ENCODE measurements at regions not wholly inside any gene's neighbourhood (a gene's known extent, or its start where the extent isn't known, plus 50 kb on each side); places are given as distances from the start of the nearest gene placed in this dataset.

DNA sequence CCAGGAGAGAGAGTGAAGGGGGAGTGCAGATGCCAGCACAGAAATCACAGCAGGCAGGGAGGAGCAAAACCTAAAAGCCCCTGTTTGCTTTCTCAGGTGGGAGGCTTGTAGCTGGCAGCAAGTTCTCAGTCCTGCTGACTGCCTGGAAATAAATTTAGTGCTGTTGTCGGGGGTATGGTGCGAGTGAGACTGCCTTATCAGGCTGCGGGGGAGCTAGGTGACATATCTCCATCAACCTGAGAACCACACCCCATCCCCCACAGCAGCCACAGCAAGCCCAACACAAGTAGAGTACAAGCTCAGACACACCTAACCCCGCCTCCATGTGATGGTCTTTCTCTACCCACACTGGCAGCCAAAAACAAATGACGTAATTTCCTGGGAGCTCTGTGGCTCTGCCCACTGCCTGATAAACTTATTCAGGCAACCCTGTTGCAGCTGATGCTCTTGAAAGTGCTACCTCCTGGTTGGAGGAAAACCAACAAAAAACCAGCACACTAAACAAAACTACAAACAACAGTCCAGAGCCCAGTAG lies 953.4 kb upstream of the NDST4 start:
- Histone ChIP-seq H3K27ac (ENCODE audit: low read depth, low read length) (no peak overlapping the region), H3K4me1 (ENCODE audit: insufficient read depth, low read length) (no peaks in the 10 kb centered on the region), H3K4me2 (ENCODE audit: insufficient read depth, low read length) (no peak overlapping the region), H3K79me2 (ENCODE audit: insufficient read depth, low read length) (no peaks in the 10 kb centered on the region), H3K4me3 (ENCODE audit: insufficient read depth, low read length) (no peak overlapping the region), H4K20me1 (ENCODE audit: insufficient read depth, low read length) (no peaks in the 10 kb centered on the region), H3K27me3 (ENCODE audit: insufficient read depth, low read length) (no peaks in the 10 kb centered on the region), H3K9me3 (ENCODE audit: low read depth, low read length) (no peaks in the 10 kb centered on the region), H3K36me3 (ENCODE audit: insufficient read depth, low read length) (no peaks in the 10 kb centered on the region), H2AFZ (ENCODE audit: low read length) (no peak overlapping the region)
- TF ChIP-seq, protein P1, sequence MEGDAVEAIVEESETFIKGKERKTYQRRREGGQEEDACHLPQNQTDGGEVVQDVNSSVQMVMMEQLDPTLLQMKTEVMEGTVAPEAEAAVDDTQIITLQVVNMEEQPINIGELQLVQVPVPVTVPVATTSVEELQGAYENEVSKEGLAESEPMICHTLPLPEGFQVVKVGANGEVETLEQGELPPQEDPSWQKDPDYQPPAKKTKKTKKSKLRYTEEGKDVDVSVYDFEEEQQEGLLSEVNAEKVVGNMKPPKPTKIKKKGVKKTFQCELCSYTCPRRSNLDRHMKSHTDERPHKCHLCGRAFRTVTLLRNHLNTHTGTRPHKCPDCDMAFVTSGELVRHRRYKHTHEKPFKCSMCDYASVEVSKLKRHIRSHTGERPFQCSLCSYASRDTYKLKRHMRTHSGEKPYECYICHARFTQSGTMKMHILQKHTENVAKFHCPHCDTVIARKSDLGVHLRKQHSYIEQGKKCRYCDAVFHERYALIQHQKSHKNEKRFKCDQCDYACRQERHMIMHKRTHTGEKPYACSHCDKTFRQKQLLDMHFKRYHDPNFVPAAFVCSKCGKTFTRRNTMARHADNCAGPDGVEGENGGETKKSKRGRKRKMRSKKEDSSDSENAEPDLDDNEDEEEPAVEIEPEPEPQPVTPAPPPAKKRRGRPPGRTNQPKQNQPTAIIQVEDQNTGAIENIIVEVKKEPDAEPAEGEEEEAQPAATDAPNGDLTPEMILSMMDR (IDR thresholded peaks at IDR 0.05; ENCODE audit: extremely low read depth, low read depth, low read length): no peak
- peak; percentile 0 for DNase-seq (ENCODE audit: insufficient read length, low spot score, missing footprints)

GRCh38 chr4:116064331-116064730 lies 950.9 kb upstream of the NDST4 start:
- Histone ChIP-seq H3K4me3 (ENCODE audit: insufficient read depth, low read length) (no peak overlapping the region), H3K27ac (ENCODE audit: low read depth, low read length) (no peak overlapping the region), H3K79me2 (ENCODE audit: insufficient read depth, low read length) (no peaks in the 10 kb centered on the region), H3K4me1 (ENCODE audit: insufficient read depth, low read length) (no peaks in the 10 kb centered on the region), H3K36me3 (ENCODE audit: insufficient read depth, low read length) (no peaks in the 10 kb centered on the region), H2AFZ (ENCODE audit: low read length) (no peak overlapping the region), H4K20me1 (ENCODE audit: insufficient read depth, low read length) (no peaks in the 10 kb centered on the region), H3K27me3 (ENCODE audit: insufficient read depth, low read length) (no peaks in the 10 kb centered on the region), H3K9me3 (ENCODE audit: low read depth, low read length) (no peaks in the 10 kb centered on the region), H3K4me2 (ENCODE audit: insufficient read depth, low read length) (no peak overlapping the region)
- DNase-seq (ENCODE audit: insufficient read length, low spot score, missing footprints): no peak
- TF ChIP-seq, protein P1 (IDR thresholded peaks at IDR 0.05; ENCODE audit: extremely low read depth, low read depth, low read length): no peak

- Histone ChIP-seq H4K20me1 (ENCODE audit: insufficient read depth, low read length) (no peaks in the 10 kb centered on the region), H3K27ac (ENCODE audit: low read depth, low read length) (no peak overlapping the region), H3K27me3 (ENCODE audit: insufficient read depth, low read length) (no peaks in the 10 kb centered on the region), H3K79me2 (ENCODE audit: insufficient read depth, low read length) (no peaks in the 10 kb centered on the region), H3K4me2 (ENCODE audit: insufficient read depth, low read length) (no peak overlapping the region), H3K4me1 (ENCODE audit: insufficient read depth, low read length) (no peaks in the 10 kb centered on the region), H3K9me3 (ENCODE audit: low read depth, low read length) (no peaks in the 10 kb centered on the region), H3K4me3 (ENCODE audit: insufficient read depth, low read length) (no peak overlapping the region), H2AFZ (ENCODE audit: low read length) (no peak overlapping the region), H3K36me3 (ENCODE audit: insufficient read depth, low read length) (no peaks in the 10 kb centered on the region)
- no peak for DNase-seq (ENCODE audit: insufficient read length, low spot score, missing footprints)
- TF ChIP-seq, protein P1 (IDR thresholded peaks at IDR 0.05; ENCODE audit: extremely low read depth, low read depth, low read length): no peak
Observed at GRCh38 chr4:116059361-116059760, 945.9 kb upstream of the NDST4 start.

- no peaks in the 10 kb centered on the region for H4K20me1 ChIP-seq (ENCODE audit: insufficient read depth, low read length)
- H3K27me3 ChIP-seq (ENCODE audit: insufficient read depth, low read length): no peaks in the 10 kb centered on the region
- no peaks in the 10 kb centered on the region for H3K9me3 ChIP-seq (ENCODE audit: low read depth, low read length)
- no peak overlapping the region for H3K27ac ChIP-seq (ENCODE audit: low read depth, low read length)
- H3K4me2 ChIP-seq (ENCODE audit: insufficient read depth, low read length): no peak overlapping the region
- no peaks in the 10 kb centered on the region for H3K79me2 ChIP-seq (ENCODE audit: insufficient read depth, low read length)
- no peak overlapping the region for H3K4me3 ChIP-seq (ENCODE audit: insufficient read depth, low read length)
- TF ChIP-seq, protein P1 (IDR thresholded peaks at IDR 0.05; ENCODE audit: extremely low read depth, low read depth, low read length): no peak
- no peak overlapping the region for H2AFZ ChIP-seq (ENCODE audit: low read length)
- DNase-seq (ENCODE audit: insufficient read length, low spot score, missing footprints): no peak
- no peaks in the 10 kb centered on the region for H3K36me3 ChIP-seq (ENCODE audit: insufficient read depth, low read length)
- no peaks in the 10 kb centered on the region for H3K4me1 ChIP-seq (ENCODE audit: insufficient read depth, low read length)
Observed at GRCh38 chr4:116058129-116058528, 944.7 kb upstream of the NDST4 start.

All from osteoblast (primary cell).